ENCODE measurements at regions not wholly inside any gene's neighbourhood (a gene's known extent, or its start where the extent isn't known, plus 50 kb on each side); places are given as distances from the start of the nearest gene placed in this dataset.
"Not testable (repeated sequence)": the region's sequence is repeated elsewhere in the genome, so short reads cannot be mapped to it uniquely, and the experiment has no call there.

- POLR2A ChIA-PET = no interaction called here
These were observed 624.7 kb upstream of the ACO1 start for GRCh38 chr9:31759703-31760102.

DNA sequence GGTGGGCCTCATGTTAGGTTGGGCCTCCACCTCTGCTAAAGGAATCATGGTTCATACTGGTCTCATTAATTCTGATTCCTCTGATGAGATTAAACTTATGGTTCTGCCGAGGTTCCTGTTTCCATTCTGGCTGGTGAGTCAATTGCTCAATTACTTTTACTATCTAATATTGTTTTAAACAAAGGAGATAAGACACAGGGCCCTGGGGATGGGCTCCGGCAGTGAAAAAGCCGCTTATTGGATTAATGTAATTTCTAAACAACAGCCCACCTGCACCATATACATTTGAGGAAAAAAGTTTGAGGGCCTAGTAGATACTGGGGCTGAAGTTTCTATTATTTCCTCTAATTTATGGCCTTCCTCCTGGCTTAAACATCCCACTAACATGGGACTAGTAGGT, 610.4 kb upstream of the ACO1 start:
- H3K36me3 ChIP-seq (ENCODE audit: control insufficient read depth in 2 of 2, insufficient read depth in 1 of 2, low read length in 2 of 2); H3K9me3 ChIP-seq (ENCODE audit: control insufficient read depth, insufficient read depth, low read depth, low read length); POLR2A ChIA-PET; H3K27ac ChIP-seq (ENCODE audit: extremely low read depth, low read depth, low read length); H3K4me3 ChIP-seq (ENCODE audit: low read depth, low read length); H3K4me1 ChIP-seq (ENCODE audit: control insufficient read depth, insufficient read depth, low read length); CTCF ChIA-PET: not testable (repeated sequence)

More at GRCh38 chr9:31759703-31760102, 624.7 kb upstream of the ACO1 start:
- Histone ChIP-seq H3K36me3 (ENCODE audit: control insufficient read depth in 2 of 2, insufficient read depth in 1 of 2, low read length in 2 of 2) (no peaks in the 10 kb centered on the region), H3K9me3 (ENCODE audit: control insufficient read depth, insufficient read depth, low read depth, low read length) (no peaks in the 10 kb centered on the region), H3K27ac (ENCODE audit: extremely low read depth, low read depth, low read length) (no peak overlapping the region), H3K4me1 (ENCODE audit: control insufficient read depth, insufficient read depth, low read length) (no peaks in the 10 kb centered on the region), H3K4me3 (ENCODE audit: low read depth, low read length) (no peak overlapping the region)
- TF ChIP-seq REPIN1 (tag by site-specific recombination; IDR thresholded peaks at IDR 0.05; ENCODE audit: low read depth) (no peak), ZNF501 (tag by site-specific recombination; IDR thresholded peaks at IDR 0.05) (no peak), ZNF549 (tag by site-specific recombination; IDR thresholded peaks at IDR 0.05) (no peak), TCF7L2 (IDR thresholded peaks at IDR 0.05; ENCODE audit: borderline replicate concordance, low read depth, low read length) (no peak), ZBTB8A (tag by site-specific recombination; IDR thresholded peaks at IDR 0.05) (no peak), IKZF3 (tag by site-specific recombination; IDR thresholded peaks at IDR 0.05) (no peak), ZNF664 (tag by site-specific recombination; IDR thresholded peaks at IDR 0.05) (no peak), HOXA7 (CRISPR knock-in tag; IDR thresholded peaks at IDR 0.05; ENCODE audit: borderline replicate concordance) (no peak), SP2 (tag by site-specific recombination; IDR thresholded peaks at IDR 0.05) (no peak), KLF16 (tag by site-specific recombination; IDR thresholded peaks at IDR 0.05) (no peak), FEZF1 (tag by site-specific recombination; IDR thresholded peaks at IDR 0.05) (no peak), KLF9 (tag by site-specific recombination; IDR thresholded peaks at IDR 0.05; ENCODE audit: low read depth) (no peak), ZNF311 (tag by site-specific recombination; IDR thresholded peaks at IDR 0.05; ENCODE audit: borderline replicate concordance) (no peak), ZNF529 (tag by site-specific recombination; IDR thresholded peaks at IDR 0.05; ENCODE audit: insufficient replicate concordance) (no peak)
- TF ChIP-seq, protein P1, sequence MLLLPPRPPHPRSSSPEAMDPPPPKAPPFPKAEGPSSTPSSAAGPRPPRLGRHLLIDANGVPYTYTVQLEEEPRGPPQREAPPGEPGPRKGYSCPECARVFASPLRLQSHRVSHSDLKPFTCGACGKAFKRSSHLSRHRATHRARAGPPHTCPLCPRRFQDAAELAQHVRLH (tag by site-specific recombination; IDR thresholded peaks at IDR 0.05) = no peak
- CTCF ChIA-PET = interaction anchor here (0.6 kb wide), 1 partner anchor 141 kb away, joined by 5 read pairs; no protein-coding TSS in a partner anchor

DNA sequence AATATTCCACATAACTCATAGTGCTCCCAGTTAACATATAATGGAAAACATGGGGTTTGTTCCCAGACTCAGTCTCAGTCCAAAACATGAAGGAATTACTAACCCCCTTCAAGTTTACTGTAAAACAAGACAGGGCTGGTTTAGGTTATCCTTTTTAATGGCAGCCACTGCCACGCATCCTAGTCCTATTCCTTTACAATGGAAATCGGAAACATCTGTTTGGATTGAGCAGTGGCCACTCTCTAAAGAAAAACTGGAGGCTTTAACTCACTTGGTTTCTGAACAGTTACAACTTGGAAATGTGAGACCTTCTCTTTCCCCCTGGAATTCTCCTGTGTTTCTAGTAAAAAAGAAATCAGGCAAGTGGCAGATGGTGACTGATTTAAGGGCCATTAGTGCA, 609.9 kb upstream of the ACO1 start:
- Histone ChIP-seq H3K4me3 (ENCODE audit: low read depth, low read length) (no peak overlapping the region), H3K9me3 (ENCODE audit: control insufficient read depth, insufficient read depth, low read depth, low read length) (no peaks in the 10 kb centered on the region), H3K27ac (ENCODE audit: extremely low read depth, low read depth, low read length) (no peak overlapping the region), H3K4me1 (ENCODE audit: control insufficient read depth, insufficient read depth, low read length) (no peaks in the 10 kb centered on the region), H3K36me3 (ENCODE audit: control insufficient read depth in 2 of 2, insufficient read depth in 1 of 2, low read length in 2 of 2) (no peaks in the 10 kb centered on the region)
- TF ChIP-seq ZNF391 (tag by site-specific recombination; IDR thresholded peaks at IDR 0.05; ENCODE audit: borderline replicate concordance, low read depth) (no peak), HOXA7 (CRISPR knock-in tag; IDR thresholded peaks at IDR 0.05; ENCODE audit: borderline replicate concordance) (no peak), PRDM6 (tag by site-specific recombination; IDR thresholded peaks at IDR 0.05) (no peak), ZBTB49 (tag by site-specific recombination; IDR thresholded peaks at IDR 0.05; ENCODE audit: low read depth) (no peak), ZSCAN30 (tag by site-specific recombination; IDR thresholded peaks at IDR 0.05) (no peak), MZF1 (tag by site-specific recombination; IDR thresholded peaks at IDR 0.05; ENCODE audit: borderline replicate concordance) (no peak), KLF1 (tag by site-specific recombination; IDR thresholded peaks at IDR 0.05) (no peak), ZNF175 (tag by site-specific recombination; IDR thresholded peaks at IDR 0.05) (no peak)
- TF ChIP-seq, protein P2, sequence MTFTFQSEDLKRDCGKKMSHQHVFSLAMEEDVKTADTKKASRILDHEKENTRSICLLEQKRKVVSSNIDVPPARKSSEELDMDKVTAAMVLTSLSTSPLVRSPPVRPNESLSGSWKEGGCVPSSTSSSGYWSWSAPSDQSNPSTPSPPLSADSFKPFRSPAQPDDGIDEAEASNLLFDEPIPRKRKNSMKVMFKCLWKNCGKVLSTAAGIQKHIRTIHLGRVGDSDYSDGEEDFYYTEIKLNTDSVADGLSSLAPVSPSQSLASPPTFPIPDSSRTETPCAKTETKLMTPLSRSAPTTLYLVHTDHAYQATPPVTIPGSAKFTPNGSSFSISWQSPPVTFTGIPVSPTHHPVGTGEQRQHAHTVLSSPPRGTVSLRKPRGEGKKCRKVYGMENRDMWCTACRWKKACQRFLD (tag by site-specific recombination; IDR thresholded peaks at IDR 0.05) = no peak
- ChIA-PET CTCF (no interaction called here), POLR2A (no interaction called here)

Data from HEK293 (cell line).